LNCaP clone FGC (cell line): ENCODE measurements at regions not wholly inside any gene's neighbourhood (a gene's known extent, or its start where the extent isn't known, plus 50 kb on each side); places are given as distances from the start of the nearest gene placed in this dataset.
A peak's percentile ranks its signal among the peaks of the same experiment; 100 is the strongest.

ENCODE experiments used
- DNase-seq: peaks from one replicate; pipeline ENCODE4 v3.0.0-alpha.2; 2011; ENCODE audit warnings: low read depth
- H3K4me3 ChIP-seq: 2 replicates; pipeline ENCODE4 v1.5.1; 2011; ENCODE audit warnings: mild to moderate bottlenecking, low read depth, low read length, control low read depth
- CTCF ChIP-seq: IDR thresholded peaks from 2 replicates; pipeline ENCODE4 v1.5.1; 2012; ENCODE audit warnings: mild to moderate bottlenecking; ENCODE audit not compliant: control insufficient read depth, insufficient read depth; ENCODE audit errors: extremely low read depth

GRCh38 chr12:98370976-98371375 is 144.4 kb upstream of the TMPO start:
- no peak for TF ChIP-seq CTCF
- no peak overlapping the region for H3K4me3 ChIP-seq
- no peak for DNase-seq

- H3K4me3 ChIP-seq = no peak overlapping the region
- no peak for TF ChIP-seq CTCF
- peak; percentile 34 for DNase-seq
These were observed 144.0 kb upstream of the TMPO start for GRCh38 chr12:98371419-98371818.

- no peak overlapping the region for H3K4me3 ChIP-seq
- TF ChIP-seq CTCF = no peak
- no peak for DNase-seq
These were observed 142.9 kb upstream of the TMPO start for GRCh38 chr12:98372340-98373024.

- DNase-seq = no peak
- peak; percentile 83 for TF ChIP-seq CTCF
- H3K4me3 ChIP-seq = no peak overlapping the region
These were observed 142.3 kb upstream of the TMPO start for GRCh38 chr12:98373025-98373554.

GRCh38 chr12:98374007-98374406 is 141.4 kb upstream of the TMPO start:
- 0 out of 2 replicates have a peak, but pooled peaks have one; percentile 13 for TF ChIP-seq CTCF

GRCh38 chr12:98379106-98379505 is 136.3 kb upstream of the TMPO start:
- no peak for TF ChIP-seq CTCF
- no peak for DNase-seq
- no peak overlapping the region for H3K4me3 ChIP-seq

More at GRCh38 chr12:98374007-98374406, 141.4 kb upstream of the TMPO start:
- no peak overlapping the region for H3K4me3 ChIP-seq
- no peak for DNase-seq

GRCh38 chr12:98385641-98386040 is 129.7 kb upstream of the TMPO start:
- DNase-seq = no peak
- no peak overlapping the region for H3K4me3 ChIP-seq
- no peak for TF ChIP-seq CTCF
